HG03064 (cell line): ENCODE measurements at regions not wholly inside any gene's neighbourhood (a gene's known extent, or its start where the extent isn't known, plus 50 kb on each side); places are given as distances from the start of the nearest gene placed in this dataset.

ENCODE experiments used
- ATAC-seq: cut with Tn5 transposase; IDR thresholded peaks from one replicate; pipeline ENCODE4 v1.9.1; 2021; ENCODE audit warnings: low read depth; ENCODE audit not compliant: unreplicated experiment

GRCh38 chr9:107673861-107674720 is 184.5 kb upstream of the KLF4 start:
- ATAC-seq, result no peak

- ATAC-seq, result no peak
Observed at GRCh38 chr9:107671588-107671987, 182.0 kb upstream of the KLF4 start.

GRCh38 chr9:107669422-107669821 is 179.9 kb upstream of the KLF4 start:
- ATAC-seq, result no peak

- no peak for ATAC-seq
Observed at GRCh38 chr9:107667231-107668070, 177.9 kb upstream of the KLF4 start.

GRCh38 chr9:107665057-107665456 is 175.5 kb upstream of the KLF4 start:
- no peak for ATAC-seq

GRCh38 chr9:107660976-107661375 is 171.4 kb upstream of the KLF4 start:
- no peak for ATAC-seq

GRCh38 chr9:107653263-107653821 is 163.8 kb upstream of the KLF4 start:
- no peak for ATAC-seq

GRCh38 chr9:107650995-107651394 is 161.4 kb upstream of the KLF4 start:
- no peak for ATAC-seq

GRCh38 chr9:107650321-107650720 is 160.8 kb upstream of the KLF4 start:
- no peak for ATAC-seq

GRCh38 chr9:107648153-107648715 is 158.7 kb upstream of the KLF4 start:
- no peak for ATAC-seq

GRCh38 chr9:107647611-107648010 is 158.0 kb upstream of the KLF4 start:
- ATAC-seq, result no peak

- no peak for ATAC-seq
Observed at GRCh38 chr9:107647141-107647540, 157.6 kb upstream of the KLF4 start.

GRCh38 chr9:107645464-107645833 is 155.9 kb upstream of the KLF4 start:
- ATAC-seq, result no peak

GRCh38 chr9:107644733-107645463 is 155.3 kb upstream of the KLF4 start:
- no peak for ATAC-seq

- no peak for ATAC-seq
Observed at GRCh38 chr9:107639426-107639825, 149.9 kb upstream of the KLF4 start.

- ATAC-seq, result no peak
Observed at GRCh38 chr9:107638521-107639310, 149.1 kb upstream of the KLF4 start.

GRCh38 chr9:107637421-107638420 is 148.2 kb upstream of the KLF4 start:
- ATAC-seq, result no peak

GRCh38 chr9:107636571-107637381 is 147.2 kb upstream of the KLF4 start:
- no peak for ATAC-seq
